ENCODE measurements at regions not wholly inside any gene's neighbourhood (a gene's known extent, or its start where the extent isn't known, plus 50 kb on each side); places are given as distances from the start of the nearest gene placed in this dataset.

DNA sequence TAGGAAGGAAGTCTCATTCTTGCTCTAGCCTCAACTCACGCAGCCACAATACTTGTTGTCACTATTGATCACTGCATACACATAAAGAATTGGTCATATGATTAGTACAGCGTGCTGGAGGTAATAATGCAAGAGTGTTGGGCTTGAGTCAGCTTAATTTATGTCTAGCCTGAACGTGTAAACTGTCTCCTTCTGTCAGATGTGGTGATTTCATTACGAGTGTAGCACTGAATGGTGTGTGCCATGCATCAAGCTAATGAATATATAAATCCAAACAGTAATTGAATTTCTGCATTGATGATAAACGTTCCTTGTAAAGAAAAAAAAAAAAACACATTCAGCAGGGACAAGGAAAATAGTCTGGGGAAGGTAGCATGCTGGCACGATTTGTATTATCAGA, 396.2 kb upstream of the RAG2 start:
- in situ Hi-C loops (cut with MboI), result loop anchor here (10.0 kb wide), 1 partner anchor 1791 kb away; no protein-coding TSS in a partner anchor
- TF ChIP-seq SMAD5 (IDR thresholded peaks at IDR 0.05; ENCODE audit: low read depth) (no peak), TCF7 (IDR thresholded peaks at IDR 0.05; ENCODE audit: borderline replicate concordance) (no peak), CBX3 (IDR thresholded peaks at IDR 0.05; ENCODE audit: borderline replicate concordance, low read depth) (no peak), PML (IDR thresholded peaks at IDR 0.05; ENCODE audit: low read length) (no peak), GATAD2B (conservative IDR thresholded peaks at IDR 0.05; ENCODE audit: low read depth) (no peak), MTA2 (IDR thresholded peaks at IDR 0.05; ENCODE audit: low read depth) (no peak)
- H4K20me1 ChIP-seq (ENCODE audit: control insufficient read depth, insufficient read depth), result no peaks in the 10 kb centered on the region
- ChIA-PET SMC1A (ENCODE audit: uncharacterized antibody, unreplicated experiment) (no interaction called here), CTCF (no interaction called here), POLR2A (no interaction called here), RAD21 (ENCODE audit: unreplicated experiment) (no interaction called here)
- no peaks in the 10 kb centered on the region for H3K36me3 ChIP-seq (ENCODE audit: control insufficient read depth in 2 of 2, insufficient read depth in 2 of 2, low read length in 1 of 2)
- no peak overlapping the region for H2AFZ ChIP-seq (ENCODE audit: control insufficient read depth, low read depth, low read length)
- no TSS peak for BruUV-seq (replicated peaks)
- H3K27me3 ChIP-seq (replicated peaks in 1 of 2; ENCODE audit: control insufficient read depth in 2 of 2, insufficient read depth in 2 of 2, low read length in 1 of 2), result no peaks in the 10 kb centered on the region
- no peaks in the 10 kb centered on the region for H3K4me1 ChIP-seq (ENCODE audit: control insufficient read depth, insufficient read depth, low read length)
- no peak for ATAC-seq
- no peak overlapping the region for H3K9ac ChIP-seq (ENCODE audit: control insufficient read depth, insufficient read depth, low read length)
- 0% methylated on average over 6 of the region's 6 CpGs for WGBS (ENCODE audit: insufficient coverage, insufficient replicate concordance, low lambda C conversion rate, missing lambda C conversion rate)
- no peaks in the 10 kb centered on the region for H3K9me3 ChIP-seq (replicated peaks; ENCODE audit: control insufficient read depth, insufficient read depth, low read length)
- intact Hi-C loops (cut with micrococcal nuclease; ENCODE audit: unreplicated experiment), result no loop called here
- no peak for DNase-seq (ENCODE audit: low read depth, low spot score)
- no peak overlapping the region for H3K4me3 ChIP-seq
- H3K4me2 ChIP-seq (ENCODE audit: control insufficient read depth, insufficient read depth), result no peak overlapping the region
- H3K79me2 ChIP-seq (ENCODE audit: control insufficient read depth, insufficient read depth, low read length), result no peaks in the 10 kb centered on the region
- FAIRE-seq, result no peak
- H3K27ac ChIP-seq (ENCODE audit: control insufficient read depth, insufficient read depth), result no peak overlapping the region

DNA sequence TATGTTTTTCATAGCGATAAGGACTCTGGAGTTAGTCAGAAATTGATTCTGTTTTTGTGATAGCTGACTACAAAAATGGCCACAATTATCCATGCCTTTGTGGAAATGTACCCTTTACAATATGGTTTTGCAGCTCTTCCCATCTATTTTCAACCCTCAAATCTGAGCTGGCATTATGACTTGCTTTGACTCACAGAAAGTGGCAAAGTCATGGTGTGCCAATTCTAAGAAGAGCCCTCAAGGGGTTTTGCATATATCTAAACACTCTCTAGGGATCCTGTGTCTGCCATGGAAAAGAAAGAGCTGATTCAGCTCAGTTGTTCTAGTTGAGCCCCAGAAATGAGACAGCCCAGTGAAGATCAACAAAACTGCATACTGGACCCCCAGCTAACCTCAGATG, 390.5 kb upstream of the RAG2 start:
- Histone ChIP-seq H3K36me3 (ENCODE audit: control insufficient read depth in 2 of 2, insufficient read depth in 2 of 2, low read length in 1 of 2) (no peaks in the 10 kb centered on the region), H3K4me2 (ENCODE audit: control insufficient read depth, insufficient read depth) (no peak overlapping the region), H3K27me3 (replicated peaks in 1 of 2; ENCODE audit: control insufficient read depth in 2 of 2, insufficient read depth in 2 of 2, low read length in 1 of 2) (no peaks in the 10 kb centered on the region), H3K4me1 (ENCODE audit: control insufficient read depth, insufficient read depth, low read length) (no peaks in the 10 kb centered on the region), H3K9me3 (replicated peaks; ENCODE audit: control insufficient read depth, insufficient read depth, low read length) (no peaks in the 10 kb centered on the region), H3K4me3 (no peak overlapping the region), H2AFZ (ENCODE audit: control insufficient read depth, low read depth, low read length) (no peak overlapping the region), H4K20me1 (ENCODE audit: control insufficient read depth, insufficient read depth) (no peaks in the 10 kb centered on the region), H3K79me2 (ENCODE audit: control insufficient read depth, insufficient read depth, low read length) (no peaks in the 10 kb centered on the region), H3K9ac (ENCODE audit: control insufficient read depth, insufficient read depth, low read length) (no peak overlapping the region), H3K27ac (ENCODE audit: control insufficient read depth, insufficient read depth) (no peak overlapping the region)
- DNase-seq (ENCODE audit: low read depth, low spot score) (no peak), FAIRE-seq (no peak), ATAC-seq (no peak)
- TF ChIP-seq CEBPZ (IDR thresholded peaks at IDR 0.05; ENCODE audit: low read depth, low read length), result no peak
- TF ChIP-seq, protein P1, sequence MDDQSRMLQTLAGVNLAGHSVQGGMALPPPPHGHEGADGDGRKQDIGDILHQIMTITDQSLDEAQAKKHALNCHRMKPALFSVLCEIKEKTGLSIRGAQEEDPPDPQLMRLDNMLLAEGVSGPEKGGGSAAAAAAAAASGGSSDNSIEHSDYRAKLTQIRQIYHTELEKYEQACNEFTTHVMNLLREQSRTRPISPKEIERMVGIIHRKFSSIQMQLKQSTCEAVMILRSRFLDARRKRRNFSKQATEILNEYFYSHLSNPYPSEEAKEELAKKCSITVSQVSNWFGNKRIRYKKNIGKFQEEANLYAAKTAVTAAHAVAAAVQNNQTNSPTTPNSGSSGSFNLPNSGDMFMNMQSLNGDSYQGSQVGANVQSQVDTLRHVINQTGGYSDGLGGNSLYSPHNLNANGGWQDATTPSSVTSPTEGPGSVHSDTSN (IDR thresholded peaks at IDR 0.05; ENCODE audit: insufficient replicate concordance, low read depth, low read length), result no peak
- no peak for TF ChIP-seq MXI1 (IDR thresholded peaks at IDR 0.05; ENCODE audit: low read depth, low read length)
- TF ChIP-seq USF1 (IDR thresholded peaks at IDR 0.05; ENCODE audit: borderline replicate concordance, extremely low read length, insufficient read depth, low read depth, low read length), result no peak
- TF ChIP-seq TAF1 (IDR thresholded peaks at IDR 0.05; ENCODE audit: borderline replicate concordance, low read depth, low read length), result no peak
- POLR2A ChIA-PET, result no interaction called here
- WGBS (ENCODE audit: insufficient coverage, insufficient replicate concordance, low lambda C conversion rate, missing lambda C conversion rate), result 0% methylated on average over 1 of the region's 1 CpG
- SMC1A ChIA-PET (ENCODE audit: uncharacterized antibody, unreplicated experiment), result no interaction called here
- no TSS peak for BruUV-seq (replicated peaks)
- intact Hi-C loops (cut with micrococcal nuclease; ENCODE audit: unreplicated experiment) (no loop called here), in situ Hi-C loops (cut with MboI) (no loop called here)
- CTCF ChIA-PET, result no interaction called here
- RAD21 ChIA-PET (ENCODE audit: unreplicated experiment), result no interaction called here

All from GM12878 (cell line).